Spleen (tissue), 7 donors: ENCODE measurements at regions not wholly inside any gene's neighbourhood (a gene's known extent, or its start where the extent isn't known, plus 50 kb on each side); places are given as distances from the start of the nearest gene placed in this dataset.

Experiments
- CTCF ChIP-seq, 11 experiments: fragments of 200-600 bp in 7 of 11; fragments of 450-650 bp in 4 of 11; sonication (generic) in 4 of 11; IDR thresholded peaks in 8 of 11; conservative IDR thresholded peaks in 3 of 11; 1 replicate in 7 of 11; 2 replicates in 4 of 11; pipeline versions ENCODE4 v1.4.0 to v1.8.0; 2016 to 2021; ENCODE audit warnings: antibody characterized with exemption in 11 of 11, inconsistent platforms in 4 of 11, mild to moderate bottlenecking in 1 of 11
- POLR2AphosphoS5 ChIP-seq, 3 donors: sonication (generic); formaldehyde crosslinking; IDR thresholded peaks; one replicate each; pipeline ENCODE4 v1.5.1; 2017; ENCODE audit warnings: antibody characterized with exemption in 3 of 3
- donor health status: DM: no; HTN: no; CAD: no; lungs with moderate emphysema.
- donor health status: DM: no; HTN: no; CAD: no.
- donor health status: DM: no; HTN: no; CAD: no.

GRCh38 chr13:73293913-73294523 is 235.2 kb downstream of the KLF5 start:
- TF ChIP-seq CTCF (IDR thresholded peaks at IDR 0.05 in 8 of 11, conservative IDR thresholded peaks at IDR 0.05 in 3 of 11) (no peak), POLR2AphosphoS5 (IDR thresholded peaks at IDR 0.05) (no peak)
